HepG2 (cell line): ENCODE measurements at regions not wholly inside any gene's neighbourhood (a gene's known extent, or its start where the extent isn't known, plus 50 kb on each side); places are given as distances from the start of the nearest gene placed in this dataset.

Experiments used
- POLR2AphosphoS5 ChIP-seq: IDR thresholded peaks from 2 replicates; pipeline ENCODE4 v1.6.1; 2012; ENCODE audit warnings: low read depth, low read length
- SNAPC2 ChIP-seq: sonication (generic); formaldehyde crosslinking; IDR thresholded peaks from 2 replicates; pipeline ENCODE4 v1.8.1; 2022; ENCODE audit warnings: mild to moderate bottlenecking, missing genetic modification reagents
- WIZ ChIP-seq: sonication (generic); formaldehyde crosslinking; IDR thresholded peaks from 2 replicates; pipeline ENCODE4 v1.5.1; 2020; ENCODE audit warnings: mild to moderate bottlenecking, missing genetic modification reagents
- ZBTB4 ChIP-seq: sonication (generic); formaldehyde crosslinking; IDR thresholded peaks from 2 replicates; pipeline ENCODE4 v1.4.0; 2020; ENCODE audit warnings: missing genetic modification reagents, mild to moderate bottlenecking, borderline replicate concordance
- ZBTB43 ChIP-seq: sonication (generic); formaldehyde crosslinking; conservative IDR thresholded peaks from 2 replicates; pipeline ENCODE4 v1.4.0; 2020; ENCODE audit warnings: missing genetic modification reagents
- ZNF607 ChIP-seq: sonication (generic); formaldehyde crosslinking; IDR thresholded peaks from 2 replicates; pipeline ENCODE4 v1.5.1; 2020; ENCODE audit warnings: missing genetic modification reagents, mild to moderate bottlenecking, borderline replicate concordance
- TF ChIP-seq, protein P1 (sequence below): sonication (generic); formaldehyde crosslinking; IDR thresholded peaks from 2 replicates; pipeline ENCODE4 v1.4.0; 2020; ENCODE audit warnings: missing genetic modification reagents; ENCODE audit errors: not compliant biosample characterization

DNA sequence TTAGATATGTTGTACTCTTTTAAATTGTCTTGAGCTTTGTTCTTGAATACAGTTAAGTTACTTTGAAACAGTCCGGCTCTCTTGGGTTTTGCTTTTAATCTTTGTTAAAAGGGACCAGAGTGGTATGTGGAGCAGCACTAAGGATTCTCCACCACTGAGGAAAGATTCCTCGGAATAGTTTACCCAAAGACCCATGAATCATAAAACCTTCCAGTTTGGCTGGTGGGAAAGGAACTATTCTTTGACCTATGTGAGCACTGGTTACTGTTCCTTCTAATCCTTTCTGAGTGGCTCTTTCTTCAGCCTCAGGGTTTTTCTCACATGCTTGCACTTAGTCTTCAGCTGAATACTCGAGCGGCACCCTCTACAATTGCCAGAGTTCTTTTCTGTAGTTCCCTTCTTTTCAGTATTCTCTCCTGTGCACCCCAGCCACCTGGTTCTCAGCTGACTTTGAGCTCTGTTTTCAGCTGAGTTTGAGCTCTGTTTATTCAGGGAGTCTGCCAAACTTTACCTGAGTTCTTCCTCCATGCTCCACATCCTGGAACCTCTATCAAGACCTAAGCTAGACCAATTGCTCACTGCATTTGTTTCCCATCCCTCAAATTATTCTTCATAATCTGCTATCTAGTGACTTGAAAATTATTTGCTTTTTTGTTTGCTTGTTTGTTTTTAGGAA lies 253.8 kb upstream of the PLXNA2 start (continued):
- TF ChIP-seq ZBTB4 (CRISPR knock-in tag) (no peak), POLR2AphosphoS5 (no peak), ZNF607 (CRISPR knock-in tag) (no peak), WIZ (CRISPR knock-in tag) (no peak), SNAPC2 (CRISPR knock-in tag) (no peak), ZBTB43 (CRISPR knock-in tag) (no peak)
- TF ChIP-seq, protein P1, sequence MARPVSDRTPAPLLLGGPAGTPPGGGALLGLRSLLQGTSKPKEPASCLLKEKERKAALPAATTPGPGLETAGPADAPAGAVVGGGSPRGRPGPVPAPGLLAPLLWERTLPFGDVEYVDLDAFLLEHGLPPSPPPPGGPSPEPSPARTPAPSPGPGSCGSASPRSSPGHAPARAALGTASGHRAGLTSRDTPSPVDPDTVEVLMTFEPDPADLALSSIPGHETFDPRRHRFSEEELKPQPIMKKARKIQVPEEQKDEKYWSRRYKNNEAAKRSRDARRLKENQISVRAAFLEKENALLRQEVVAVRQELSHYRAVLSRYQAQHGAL (CRISPR knock-in tag), result no peak
